K562 (cell line): ENCODE measurements at regions not wholly inside any gene's neighbourhood (a gene's known extent, or its start where the extent isn't known, plus 50 kb on each side); places are given as distances from the start of the nearest gene placed in this dataset.

ENCODE experiments used
- ATAC-seq: fragments of 200-7000 bp; cut with Tn5 transposase; 3 replicates; pipeline ENCODE4 v1.9.1; 2020; ENCODE audit warnings: moderate library complexity
- BruUV-seq: library from RNA; stranded (reverse); fragments of 400-500 nt; replicated peaks from 2 replicates; lab custom pipeline; 2021; lab: Mats Ljungman, UMichigan
- CTCF ChIA-PET: fragments of 300-600 bp; formaldehyde crosslinking; extraction: SDS; loops from one replicate; lab custom pipeline; 2021; ENCODE audit warnings: low intra/inter-chr PET ratio; lab: Yijun Ruan, JAX
- POLR2A ChIA-PET: fragments of 300-600, 350-650 bp; sonication (Branson Sonifier 250); formaldehyde crosslinking; extraction: SDS; loops from one replicate; lab custom pipeline; 2021; ENCODE audit warnings: antibody characterized with exemption, inconsistent platforms; lab: Yijun Ruan, JAX
- DNase-seq, 4 experiments: peaks; one replicate each; pipeline versions ENCODE4 v3.0.0 to v3.0.0-alpha.2; 2011 to 2018; ENCODE audit warnings: low spot score in 3 of 4, mixed read lengths in 3 of 4; ENCODE audit errors: extremely low read depth in 1 of 4
- FAIRE-seq: peaks from 2 replicates; lab custom pipeline; 2011; peaks lifted over from hg19 to GRCh38; lab: Jason Lieb, UNC
- H2AFZ ChIP-seq: 2 replicates; pipeline ENCODE4 v1.6.0; 2011; ENCODE audit warnings: low read depth, low read length, control low read depth, inconsistent platforms
- H3K27ac ChIP-seq: fragments of 200-600 bp; 3 replicates; pipeline ENCODE4 v1.8.0; 2011; ENCODE audit warnings: low read depth, mild to moderate bottlenecking, control low read depth, inconsistent platforms, low read length, moderate library complexity, mixed read lengths; ENCODE audit errors: extremely low read depth
- H3K27me3 ChIP-seq, 2 experiments: fragments of 300-600 bp in 1 of 2; 2 replicates in 1 of 2; 3 replicates in 1 of 2; pipeline versions ENCODE4 v1.6.0 to v1.8.0; 2011; ENCODE audit warnings: inconsistent platforms in 2 of 2, low read length in 2 of 2, mild to moderate bottlenecking in 1 of 2, mixed read lengths in 1 of 2, moderate library complexity in 1 of 2; ENCODE audit not compliant: control insufficient read depth in 2 of 2, insufficient read depth in 2 of 2
- H3K36me3 ChIP-seq: fragments of 300-600 bp; 3 replicates; pipeline ENCODE4 v1.8.0; 2011; ENCODE audit warnings: mild to moderate bottlenecking, low read length, inconsistent platforms; ENCODE audit not compliant: control insufficient read depth, insufficient read depth
- H3K4me1 ChIP-seq, 2 experiments: fragments of 200-600 bp in 1 of 2; replicated peaks in 1 of 2; 2 replicates in 1 of 2; 3 replicates in 1 of 2; pipeline versions ENCODE4 v1.5.1 to v1.8.0; 2011; ENCODE audit warnings: inconsistent platforms in 2 of 2, low read length in 2 of 2, mild to moderate bottlenecking in 1 of 2, mixed read lengths in 1 of 2, moderate library complexity in 1 of 2; ENCODE audit not compliant: control insufficient read depth in 2 of 2, insufficient read depth in 2 of 2
- H3K4me2 ChIP-seq: 2 replicates; pipeline ENCODE4 v1.6.1; 2011; ENCODE audit warnings: low read length, control low read depth, inconsistent platforms, mixed read lengths; ENCODE audit not compliant: insufficient read depth
- H3K4me3 ChIP-seq: fragments of 200-600 bp; sonication (generic), shearing (Covaris generic); 2 replicates; pipeline ENCODE4 v1.5.1; 2016; ENCODE audit warnings: control low read depth, inconsistent platforms
- H3K79me2 ChIP-seq: fragments of 200-600 bp; 3 replicates; pipeline ENCODE4 v1.8.0; 2011; ENCODE audit warnings: low read length, inconsistent platforms; ENCODE audit not compliant: control insufficient read depth, insufficient read depth
- H3K9ac ChIP-seq, 2 experiments: 2 replicates each; pipeline versions ENCODE4 v1.6.0 to v1.6.1; 2011; ENCODE audit warnings: low read depth in 2 of 2, low read length in 2 of 2, control low read depth in 1 of 2, inconsistent platforms in 1 of 2, mild to moderate bottlenecking in 1 of 2, mixed read lengths in 1 of 2; ENCODE audit not compliant: insufficient read depth in 1 of 2
- H3K9me1 ChIP-seq: one replicate; pipeline ENCODE4 v1.6.0; 2011; ENCODE audit warnings: inconsistent platforms, mild to moderate bottlenecking, low read length, moderate library complexity; ENCODE audit not compliant: control insufficient read depth, insufficient read depth
- H3K9me3 ChIP-seq: replicated peaks from 2 replicates; pipeline ENCODE4 v1.5.1; 2011; ENCODE audit warnings: low read depth, low read length, inconsistent platforms; ENCODE audit not compliant: control insufficient read depth, insufficient read depth
- H4K20me1 ChIP-seq: replicated peaks from 2 replicates; pipeline ENCODE4 v1.6.1; 2011; ENCODE audit warnings: low read length, inconsistent platforms, mixed read lengths; ENCODE audit not compliant: control insufficient read depth, insufficient read depth
- ZBTB2 ChIP-seq: fragments of 450-650 bp; IDR thresholded peaks from 2 replicates; pipeline ENCODE4 v1.6.1; 2016; ENCODE audit warnings: antibody characterized with exemption
- WGBS: fragments of 100-300 bp; shearing (Covaris generic); methylation state at CpG from one replicate; pipeline ENCODE4 v1.1.6; 2016; ENCODE audit warnings: low coverage, mixed read lengths; ENCODE audit not compliant: insufficient coverage; ENCODE audit errors: missing lambda C conversion rate; 5-methylcytosine and 5-hydroxymethylcytosine counted together
- in situ Hi-C: fragments of 300-500 bp; cut with MboI; formaldehyde crosslinking; loops from 4 replicates; pipeline ENCODE4 v1.15.0; 2018; ENCODE audit warnings: inconsistent platforms, mixed read lengths
- intact Hi-C: fragments of 100-400 bp; cut with micrococcal nuclease; formaldehyde crosslinking; loops from 2 replicates; pipeline ENCODE4 v1.14.2; 2022
- TF ChIP-seq, protein P1 (sequence below): fragments of 450-650 bp; formaldehyde crosslinking; IDR thresholded peaks from 2 replicates; pipeline ENCODE4 v1.4.0; 2020; ENCODE audit warnings: mild to moderate bottlenecking

GRCh38 chr4:187307131-187307530 is 583.5 kb upstream of the FAT1 start (continued):
- TF ChIP-seq, protein P1, sequence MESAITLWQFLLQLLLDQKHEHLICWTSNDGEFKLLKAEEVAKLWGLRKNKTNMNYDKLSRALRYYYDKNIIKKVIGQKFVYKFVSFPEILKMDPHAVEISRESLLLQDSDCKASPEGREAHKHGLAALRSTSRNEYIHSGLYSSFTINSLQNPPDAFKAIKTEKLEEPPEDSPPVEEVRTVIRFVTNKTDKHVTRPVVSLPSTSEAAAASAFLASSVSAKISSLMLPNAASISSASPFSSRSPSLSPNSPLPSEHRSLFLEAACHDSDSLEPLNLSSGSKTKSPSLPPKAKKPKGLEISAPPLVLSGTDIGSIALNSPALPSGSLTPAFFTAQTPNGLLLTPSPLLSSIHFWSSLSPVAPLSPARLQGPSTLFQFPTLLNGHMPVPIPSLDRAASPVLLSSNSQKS (CRISPR knock-in tag), result no peak
- TF ChIP-seq, all 486 proteins: peak for 0

- ATAC-seq, result no peak
- Histone ChIP-seq H3K79me2 (no peaks in the 10 kb centered on the region), H3K4me3 (no peak overlapping the region), H3K9ac (no peak overlapping the region), H3K36me3 (no peaks in the 10 kb centered on the region), H3K27me3 (no peaks in the 10 kb centered on the region), H3K27ac (no peak overlapping the region), H2AFZ (no peak overlapping the region), H3K9me1 (no peaks in the 10 kb centered on the region), H3K9me3 (no peaks in the 10 kb centered on the region), H3K4me1 (no peaks in the 10 kb centered on the region), H3K4me2 (no peak overlapping the region), H4K20me1 (no peaks in the 10 kb centered on the region)
- POLR2A ChIA-PET, result no interaction called here
- no peak for FAIRE-seq
- no peak for TF ChIP-seq ZBTB2
- intact Hi-C loops, result no loop called here
- BruUV-seq, result no TSS peak
- CTCF ChIA-PET, result no interaction called here
- WGBS, result 0% methylated on average over 3 of the region's 3 CpGs
- in situ Hi-C loops, result no loop called here
- no peak for DNase-seq
Measured at GRCh38 chr4:187309456-187309855, 585.8 kb upstream of the FAT1 start.
